ENCODE measurements at regions not wholly inside any gene's neighbourhood (a gene's known extent, or its start where the extent isn't known, plus 50 kb on each side); places are given as distances from the start of the nearest gene placed in this dataset.

DNA sequence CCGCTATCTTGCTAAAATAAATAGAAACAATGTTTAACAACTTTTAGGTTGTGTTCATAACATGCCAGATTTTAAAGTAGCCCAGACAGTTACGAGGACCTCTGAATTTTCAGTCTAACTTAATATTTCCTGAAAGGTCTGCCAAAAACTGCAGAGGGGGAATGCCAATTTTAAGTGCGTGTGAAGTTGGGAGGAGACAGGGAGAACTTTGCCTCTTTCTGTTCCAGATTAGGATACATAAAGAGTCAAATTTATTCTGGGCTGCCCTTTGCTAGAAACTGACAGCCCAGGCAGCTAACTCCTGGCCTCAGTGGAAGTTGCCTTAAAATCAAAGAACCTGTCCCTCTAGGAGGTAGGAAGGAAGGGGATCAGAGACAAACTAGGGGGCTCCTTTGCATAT, 52.3 kb upstream of the PIP4K2A start:
- DNase-seq (ENCODE audit: low read depth), result no peak

DNA sequence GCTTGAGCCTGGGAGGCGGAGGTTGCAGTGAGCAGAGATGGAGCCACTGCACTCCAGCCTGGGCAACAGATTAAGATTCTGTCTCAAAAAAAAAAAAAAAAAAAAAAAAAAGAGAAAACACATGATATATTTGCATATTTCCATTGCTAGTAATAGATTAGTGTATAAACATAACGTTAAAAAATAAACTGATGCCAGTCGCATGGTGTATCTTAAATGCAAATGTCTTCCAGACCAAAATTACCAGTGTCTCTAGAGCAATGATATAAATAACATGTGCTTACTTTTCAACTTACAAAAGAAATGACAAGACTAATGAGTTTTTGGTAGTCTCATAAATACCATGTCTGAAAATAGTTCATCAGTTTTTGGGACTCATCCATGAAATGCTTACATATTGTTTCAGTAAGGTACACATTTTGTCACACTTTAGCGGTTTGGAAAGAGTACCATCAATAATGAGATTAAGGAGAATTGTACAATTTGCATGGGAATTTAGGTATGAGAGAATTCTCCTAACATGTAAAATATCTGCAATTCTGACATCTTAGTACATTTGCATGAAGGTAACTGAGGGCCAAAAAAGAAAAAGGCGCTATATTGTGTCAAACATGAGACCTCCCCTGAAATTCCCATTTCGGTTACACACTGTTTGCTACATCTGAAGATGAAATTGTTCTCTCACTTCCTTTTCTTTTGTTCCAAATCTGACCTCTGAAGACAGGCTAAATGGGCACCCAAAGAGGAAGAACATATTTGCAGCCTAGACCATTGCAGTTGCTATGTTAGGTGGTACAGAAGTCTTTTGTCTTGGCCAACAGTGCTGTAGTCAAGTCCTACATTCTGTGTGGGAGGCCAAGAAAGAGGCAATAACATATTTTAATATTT, 51.5 kb upstream of the PIP4K2A start:
- DNase-seq (ENCODE audit: low read depth), result no peak

DNA sequence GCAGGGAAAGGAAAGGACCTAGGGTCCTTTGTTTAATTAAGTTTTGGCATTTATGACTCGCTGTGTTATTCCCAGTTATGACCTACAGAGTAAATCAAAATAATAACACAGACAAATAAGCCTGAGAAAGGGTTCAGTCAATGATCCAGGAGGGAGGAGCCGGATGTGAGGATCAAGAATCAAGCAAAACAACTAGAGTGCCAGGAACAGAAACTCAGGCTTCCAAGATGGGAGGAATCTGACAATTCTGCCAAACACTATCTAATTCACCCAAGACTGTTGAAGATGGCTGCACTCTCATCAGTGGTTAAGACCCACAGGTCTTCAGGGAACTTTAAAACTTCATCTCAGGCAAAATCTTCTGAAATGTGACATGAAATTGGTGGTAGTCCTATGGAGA, 50.3 kb upstream of the PIP4K2A start:
- no peak for DNase-seq (ENCODE audit: low read depth)
